Stimulated activated CD8-positive, alpha-beta memory T cell treated with anti-CD3 and anti-CD28 coated beads, Interleukin-7, amount 100 ng/mL, for 48 hours (primary cell): ENCODE measurements at regions not wholly inside any gene's neighbourhood (a gene's known extent, or its start where the extent isn't known, plus 50 kb on each side); places are given as distances from the start of the nearest gene placed in this dataset.
"Not testable (repeated sequence)": the region's sequence is repeated elsewhere in the genome, so short reads cannot be mapped to it uniquely, and the experiment has no call there.

Experiments
- DNase-seq, 2 donors: peaks; one replicate each; pipeline ENCODE4 v3.0.0-alpha.2; 2020; ENCODE audit warnings: low read depth in 1 of 2; ENCODE audit errors: extremely low read depth in 1 of 2

GRCh38 chr2:58319481-58319880 is 78.4 kb upstream of the FANCL start:
- no peak for DNase-seq

GRCh38 chr2:58318949-58319348 is 77.8 kb upstream of the FANCL start:
- DNase-seq, result not testable (repeated sequence)

- no peak for DNase-seq
Observed at GRCh38 chr2:58313926-58314325, 72.8 kb upstream of the FANCL start.

GRCh38 chr2:58308435-58308834 is 67.3 kb upstream of the FANCL start:
- DNase-seq, result no peak

GRCh38 chr2:58304843-58305242 is 63.7 kb upstream of the FANCL start:
- DNase-seq, result no peak

GRCh38 chr2:58299123-58299522 is 58.0 kb upstream of the FANCL start:
- no peak for DNase-seq

GRCh38 chr2:58293056-58293455 is 51.9 kb upstream of the FANCL start:
- DNase-seq, result no peak

GRCh38 chr2:58291726-58292438 is 50.8 kb upstream of the FANCL start:
- DNase-seq, result no peak
